IMR-90 (cell line): ENCODE measurements at regions not wholly inside any gene's neighbourhood (a gene's known extent, or its start where the extent isn't known, plus 50 kb on each side); places are given as distances from the start of the nearest gene placed in this dataset.

Source experiments
- CHD1 ChIP-seq: IDR thresholded peaks from 2 replicates; pipeline ENCODE4 v1.6.1; 2012; ENCODE audit warnings: low read depth, low read length, improper control_type of control experiment
- FOS ChIP-seq: fragments of 150-350 bp; IDR thresholded peaks from 2 replicates; pipeline ENCODE4 v1.6.1; 2016; ENCODE audit warnings: low read depth, low read length
- MXI1 ChIP-seq: IDR thresholded peaks from 2 replicates; pipeline ENCODE4 v1.6.1; 2012; ENCODE audit warnings: low read depth, mild to moderate bottlenecking, low read length, moderate library complexity, borderline replicate concordance
- NFE2L2 ChIP-seq: fragments of 150-350 bp; IDR thresholded peaks from 2 replicates; pipeline ENCODE4 v1.6.1; 2016; ENCODE audit warnings: low read depth, mild to moderate bottlenecking, low read length
- POLR2A ChIP-seq: IDR thresholded peaks from 2 replicates; pipeline ENCODE4 v1.6.1; 2012; ENCODE audit warnings: mild to moderate bottlenecking, low read depth, low read length
- RAD21 ChIP-seq: IDR thresholded peaks from 2 replicates; pipeline ENCODE4 v1.6.1; 2012; ENCODE audit warnings: low read length, improper control_type of control experiment
- RCOR1 ChIP-seq: IDR thresholded peaks from 2 replicates; pipeline ENCODE4 v1.6.1; 2012; ENCODE audit warnings: mild to moderate bottlenecking, low read length, improper control_type of control experiment; ENCODE audit not compliant: insufficient replicate concordance
- SMC3 ChIP-seq: fragments of 150-350 bp; IDR thresholded peaks from 2 replicates; pipeline ENCODE4 v1.6.1; 2016; ENCODE audit warnings: low read depth, mild to moderate bottlenecking, antibody characterized with exemption, low read length, moderate library complexity
- USF2 ChIP-seq: fragments of 150-350 bp; IDR thresholded peaks from 2 replicates; pipeline ENCODE4 v1.6.1; 2017; ENCODE audit warnings: mild to moderate bottlenecking, antibody characterized with exemption, low read length, low read depth
- TF ChIP-seq, protein P1 (sequence below): conservative IDR thresholded peaks from 2 replicates; pipeline ENCODE4 v1.5.1; 2012; ENCODE audit warnings: mild to moderate bottlenecking, low read depth, low read length, improper control_type of control experiment

GRCh38 chr2:8441371-8441770 lies 240.5 kb upstream of the ID2 start:
- TF ChIP-seq, protein P1, sequence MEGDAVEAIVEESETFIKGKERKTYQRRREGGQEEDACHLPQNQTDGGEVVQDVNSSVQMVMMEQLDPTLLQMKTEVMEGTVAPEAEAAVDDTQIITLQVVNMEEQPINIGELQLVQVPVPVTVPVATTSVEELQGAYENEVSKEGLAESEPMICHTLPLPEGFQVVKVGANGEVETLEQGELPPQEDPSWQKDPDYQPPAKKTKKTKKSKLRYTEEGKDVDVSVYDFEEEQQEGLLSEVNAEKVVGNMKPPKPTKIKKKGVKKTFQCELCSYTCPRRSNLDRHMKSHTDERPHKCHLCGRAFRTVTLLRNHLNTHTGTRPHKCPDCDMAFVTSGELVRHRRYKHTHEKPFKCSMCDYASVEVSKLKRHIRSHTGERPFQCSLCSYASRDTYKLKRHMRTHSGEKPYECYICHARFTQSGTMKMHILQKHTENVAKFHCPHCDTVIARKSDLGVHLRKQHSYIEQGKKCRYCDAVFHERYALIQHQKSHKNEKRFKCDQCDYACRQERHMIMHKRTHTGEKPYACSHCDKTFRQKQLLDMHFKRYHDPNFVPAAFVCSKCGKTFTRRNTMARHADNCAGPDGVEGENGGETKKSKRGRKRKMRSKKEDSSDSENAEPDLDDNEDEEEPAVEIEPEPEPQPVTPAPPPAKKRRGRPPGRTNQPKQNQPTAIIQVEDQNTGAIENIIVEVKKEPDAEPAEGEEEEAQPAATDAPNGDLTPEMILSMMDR: no peak
- TF ChIP-seq MXI1 (no peak), POLR2A (no peak), NFE2L2 (no peak), RCOR1 (no peak), SMC3 (no peak), USF2 (no peak), RAD21 (no peak), CHD1 (no peak), FOS (no peak)
